H1 (cell line): ENCODE measurements at regions not wholly inside any gene's neighbourhood (a gene's known extent, or its start where the extent isn't known, plus 50 kb on each side); places are given as distances from the start of the nearest gene placed in this dataset.

Experiments used
- BRCA1 ChIP-seq: IDR thresholded peaks from 2 replicates; pipeline ENCODE4 v1.6.1; 2012; ENCODE audit warnings: low read depth, low read length, improper control_type of control experiment
- CTCF ChIP-seq, 3 experiments: IDR thresholded peaks; 1 replicate in 2 of 3; 2 replicates in 1 of 3; pipeline versions ENCODE4 v1.5.1 to v1.6.1; 2011; ENCODE audit warnings: low read length in 3 of 3, mild to moderate bottlenecking in 3 of 3, inconsistent platforms in 2 of 3, low read depth in 1 of 3, moderate library complexity in 1 of 3; ENCODE audit not compliant: insufficient read depth in 1 of 3; ENCODE audit errors: control extremely low read depth in 1 of 3
- JUN ChIP-seq: IDR thresholded peaks from 2 replicates; pipeline ENCODE4 v1.6.1; 2011; ENCODE audit warnings: low read depth, mild to moderate bottlenecking, improper control_type of control experiment, low read length
- SP1 ChIP-seq: IDR thresholded peaks from 2 replicates; pipeline ENCODE4 v1.6.1; 2011; ENCODE audit warnings: low read depth, low read length
- ZNF274 ChIP-seq: IDR thresholded peaks from 2 replicates; pipeline ENCODE4 v1.7.0; 2012; ENCODE audit warnings: low read length, borderline replicate concordance; ENCODE audit errors: extremely low read depth

- TF ChIP-seq JUN (no peak), CTCF (IDR thresholded peaks at IDR 0.05; ENCODE audit: control extremely low read depth in 1 of 3, insufficient read depth in 1 of 3, low read depth in 1 of 3, low read length in 3 of 3) (no peak), SP1 (no peak), ZNF274 (no peak), BRCA1 (no peak)
Measured at GRCh38 chr5:73250645-73251044, 77.7 kb downstream of the TMEM174 start.
